ENCODE measurements at regions not wholly inside any gene's neighbourhood (a gene's known extent, or its start where the extent isn't known, plus 50 kb on each side); places are given as distances from the start of the nearest gene placed in this dataset.

DNA sequence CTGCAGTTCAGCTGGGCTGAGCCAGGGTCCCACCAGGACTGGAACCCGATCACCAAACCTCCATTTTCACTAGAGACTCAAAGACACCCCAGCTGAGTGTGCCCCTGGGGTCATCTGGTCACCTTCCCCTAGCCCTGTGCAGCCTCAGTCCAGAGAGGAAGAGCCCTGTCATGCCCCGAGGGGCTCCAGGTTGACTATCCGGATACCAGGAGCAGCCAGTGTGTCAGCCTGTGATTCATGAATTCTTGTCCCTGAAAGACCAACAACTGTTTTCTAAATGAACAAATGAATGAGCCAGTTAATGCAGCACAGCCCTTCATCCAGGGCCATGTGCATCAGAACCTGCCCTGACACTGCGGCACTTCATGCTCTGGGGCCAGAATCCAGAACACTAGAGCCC, 201.9 kb upstream of the TCERG1L start:
- 78 to 87% methylated on average over 4 of the region's 4 CpGs for WGBS, 2 donors
- Histone ChIP-seq H3K36me3 (no peaks in the 10 kb centered on the region), H3K4me1 (no peaks in the 10 kb centered on the region), H3K4me3 (no peak overlapping the region), H3K27me3 (peaks cover 0 to 33% (median 6%) of the 10 kb centered on the region in 7 donors), H3K27ac (no peak overlapping the region), H3K9me3 (peaks cover 0 to 24% (median 0%) of the 10 kb centered on the region in 11 donors)
- ATAC-seq (no peak), DNase-seq (no peak)
- intact Hi-C loops (cut with DNase I), result no loop called here
- TF ChIP-seq, protein P1, sequence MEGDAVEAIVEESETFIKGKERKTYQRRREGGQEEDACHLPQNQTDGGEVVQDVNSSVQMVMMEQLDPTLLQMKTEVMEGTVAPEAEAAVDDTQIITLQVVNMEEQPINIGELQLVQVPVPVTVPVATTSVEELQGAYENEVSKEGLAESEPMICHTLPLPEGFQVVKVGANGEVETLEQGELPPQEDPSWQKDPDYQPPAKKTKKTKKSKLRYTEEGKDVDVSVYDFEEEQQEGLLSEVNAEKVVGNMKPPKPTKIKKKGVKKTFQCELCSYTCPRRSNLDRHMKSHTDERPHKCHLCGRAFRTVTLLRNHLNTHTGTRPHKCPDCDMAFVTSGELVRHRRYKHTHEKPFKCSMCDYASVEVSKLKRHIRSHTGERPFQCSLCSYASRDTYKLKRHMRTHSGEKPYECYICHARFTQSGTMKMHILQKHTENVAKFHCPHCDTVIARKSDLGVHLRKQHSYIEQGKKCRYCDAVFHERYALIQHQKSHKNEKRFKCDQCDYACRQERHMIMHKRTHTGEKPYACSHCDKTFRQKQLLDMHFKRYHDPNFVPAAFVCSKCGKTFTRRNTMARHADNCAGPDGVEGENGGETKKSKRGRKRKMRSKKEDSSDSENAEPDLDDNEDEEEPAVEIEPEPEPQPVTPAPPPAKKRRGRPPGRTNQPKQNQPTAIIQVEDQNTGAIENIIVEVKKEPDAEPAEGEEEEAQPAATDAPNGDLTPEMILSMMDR (IDR thresholded peaks at IDR 0.05), result no peak

- Histone ChIP-seq H3K27ac (no peak overlapping the region), H3K36me3 (no peaks in the 10 kb centered on the region), H3K4me3 (no peak overlapping the region), H3K9me3 (peaks cover 0 to 22% (median 0%) of the 10 kb centered on the region in 11 donors), H3K4me1 (no peaks in the 10 kb centered on the region), H3K27me3 (peaks cover 0 to 37% (median 6%) of the 10 kb centered on the region in 7 donors)
- DNase-seq (no peak), ATAC-seq (no peak)
- TF ChIP-seq, protein P1 (IDR thresholded peaks at IDR 0.05), result no peak
- intact Hi-C loops (cut with DNase I), result no loop called here
- WGBS, 2 donors, result 48 to 60% methylated on average over 8 of the region's 8 CpGs
Observed at GRCh38 chr10:131513901-131514300, 202.4 kb upstream of the TCERG1L start.

DNA sequence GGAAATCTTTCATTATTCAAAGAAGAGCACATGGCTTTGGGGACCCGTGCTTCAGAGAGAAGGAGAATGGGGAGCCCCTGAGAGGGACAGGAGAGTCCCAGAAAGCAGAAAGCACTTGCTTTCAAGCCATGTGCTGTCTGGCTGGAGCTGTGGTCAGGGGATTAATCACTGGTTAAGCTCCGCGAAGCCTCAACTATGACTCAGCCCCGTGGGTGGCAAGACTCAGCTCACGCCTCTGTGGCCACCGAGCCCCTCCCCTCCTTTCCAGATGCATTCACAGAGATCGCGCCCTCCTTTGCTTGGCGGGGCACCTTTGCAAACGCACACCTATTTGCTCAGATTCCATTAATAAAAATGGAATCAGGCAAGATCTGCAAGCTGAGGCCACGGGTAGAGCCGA, 202.9 kb upstream of the TCERG1L start:
- Histone ChIP-seq H3K36me3 (no peaks in the 10 kb centered on the region), H3K4me1 (no peaks in the 10 kb centered on the region), H3K9me3 (peaks cover 0 to 16% (median 0%) of the 10 kb centered on the region in 11 donors), H3K27me3 (peaks cover 0 to 38% (median 6%) of the 10 kb centered on the region in 7 donors), H3K27ac (no peak overlapping the region), H3K4me3 (no peak overlapping the region)
- no peak for ATAC-seq
- no peak for DNase-seq
- TF ChIP-seq, protein P1 (IDR thresholded peaks at IDR 0.05), result no peak
- intact Hi-C loops (cut with DNase I), result no loop called here
- 44 to 51% methylated on average over 12 of the region's 12 CpGs for WGBS, 2 donors

DNA sequence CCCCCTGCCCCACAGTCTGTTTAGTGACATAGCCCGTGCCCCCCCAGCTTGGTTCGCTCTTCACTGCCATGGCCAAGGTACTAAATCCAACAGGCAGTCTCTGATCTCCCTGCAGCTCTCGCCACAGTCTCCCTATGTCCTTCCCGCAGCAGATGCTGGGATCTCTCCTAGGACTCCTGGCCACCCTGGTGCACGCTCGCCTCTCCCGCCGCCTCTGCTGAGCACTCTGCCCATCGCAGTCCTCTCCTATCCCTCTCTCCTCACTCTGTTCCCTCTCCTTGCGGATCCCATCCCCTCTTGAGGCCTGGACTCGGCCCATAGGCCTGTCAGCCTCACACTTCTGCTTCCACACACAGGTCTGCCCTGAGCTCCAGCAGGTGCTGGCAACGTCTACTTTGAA, 204.8 kb upstream of the TCERG1L start:
- no peak for DNase-seq
- Histone ChIP-seq H3K4me3 (no peak overlapping the region), H3K27ac (no peak overlapping the region), H3K9me3 (peaks cover 0 to 3% (median 0%) of the 10 kb centered on the region in 11 donors), H3K4me1 (no peaks in the 10 kb centered on the region), H3K36me3 (no peaks in the 10 kb centered on the region), H3K27me3 (peaks cover 0 to 36% (median 6%) of the 10 kb centered on the region in 7 donors)
- TF ChIP-seq, protein P1 (IDR thresholded peaks at IDR 0.05), result no peak
- 83 to 84% methylated on average over 12 of the region's 12 CpGs for WGBS, 2 donors
- ATAC-seq, result no peak
- intact Hi-C loops (cut with DNase I), result loop anchor here in 1 of 10 donors (2.0 kb wide), 1 partner anchor 23 kb away; no protein-coding TSS in a partner anchor

All from heart right ventricle (tissue), 16 donors.